NCI-H1417 (cell line): ENCODE measurements at regions not wholly inside any gene's neighbourhood (a gene's known extent, or its start where the extent isn't known, plus 50 kb on each side); places are given as distances from the start of the nearest gene placed in this dataset.

Experiments
- DNase-seq, 3 experiments: peaks; one replicate each; lab custom pipeline; 2025; lab: John Stamatoyannopoulos, UW

DNA sequence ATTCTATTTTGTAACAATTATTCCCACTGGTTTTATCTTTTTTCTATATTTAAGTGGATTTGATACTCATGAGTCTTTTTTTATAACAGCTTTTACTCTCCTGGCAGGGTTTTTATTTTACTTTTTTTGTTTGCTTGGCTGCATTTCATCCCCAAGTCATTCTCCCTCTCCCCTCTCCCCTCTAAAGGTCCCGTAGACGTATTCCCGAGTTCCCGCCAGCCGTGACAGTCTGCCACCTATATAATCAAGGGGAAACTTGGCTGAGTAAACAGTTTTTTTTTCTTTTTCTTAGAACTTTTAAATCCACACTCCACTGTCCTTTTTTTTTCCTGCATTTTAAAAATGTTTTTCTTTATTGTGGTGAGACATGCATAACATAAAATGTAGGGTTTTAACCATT lies 433.1 kb upstream of the HS6ST1 start:
- no peak for DNase-seq

DNA sequence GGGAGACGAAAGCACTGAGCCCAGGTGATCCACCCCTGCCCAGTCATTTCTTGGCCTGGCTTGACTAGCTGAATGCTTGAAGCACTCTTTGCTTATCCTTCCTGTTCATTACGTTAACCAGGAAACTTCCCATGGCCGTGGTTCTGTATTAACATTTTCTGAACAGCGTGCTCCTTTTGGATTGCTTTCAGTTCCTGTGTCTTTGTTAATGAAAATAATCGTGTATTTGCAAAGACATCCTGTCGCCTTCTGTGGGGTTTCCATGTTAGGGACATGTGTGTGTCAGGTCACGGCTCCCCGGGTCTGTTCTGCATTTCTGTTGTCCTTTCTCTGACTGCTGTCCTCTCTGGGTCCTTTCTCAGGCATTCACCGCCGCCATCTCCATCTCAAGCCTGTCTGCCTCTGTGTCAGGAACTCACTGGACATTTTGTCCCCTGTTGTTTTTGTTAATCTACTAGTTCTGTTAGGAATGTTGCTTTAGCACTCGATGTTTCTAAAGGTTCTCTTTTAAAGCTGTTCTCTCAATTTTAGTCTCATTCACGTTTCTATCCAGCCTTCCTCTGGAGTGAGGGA lies 434.1 kb upstream of the HS6ST1 start:
- no peak for DNase-seq

DNA sequence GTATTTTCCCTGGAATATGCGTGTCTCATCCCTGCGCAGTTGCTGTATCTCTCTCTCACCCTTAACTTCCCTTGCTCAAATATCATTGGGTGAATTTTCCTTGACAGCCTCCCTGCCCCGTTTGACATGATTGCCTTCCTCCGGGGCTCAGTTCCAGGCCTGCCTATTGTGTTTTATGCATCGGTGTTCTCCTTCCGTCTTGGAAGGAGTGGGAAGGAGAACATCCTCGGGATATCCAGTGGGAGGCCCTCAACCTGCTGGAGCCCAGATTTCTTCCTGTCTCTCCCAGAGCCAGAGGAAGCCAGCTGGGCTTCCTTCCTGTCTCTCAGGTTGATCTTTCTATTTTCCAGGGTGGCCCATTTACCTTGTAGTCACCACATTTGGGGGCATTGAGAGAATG lies 434.7 kb upstream of the HS6ST1 start:
- no peak for DNase-seq

DNA sequence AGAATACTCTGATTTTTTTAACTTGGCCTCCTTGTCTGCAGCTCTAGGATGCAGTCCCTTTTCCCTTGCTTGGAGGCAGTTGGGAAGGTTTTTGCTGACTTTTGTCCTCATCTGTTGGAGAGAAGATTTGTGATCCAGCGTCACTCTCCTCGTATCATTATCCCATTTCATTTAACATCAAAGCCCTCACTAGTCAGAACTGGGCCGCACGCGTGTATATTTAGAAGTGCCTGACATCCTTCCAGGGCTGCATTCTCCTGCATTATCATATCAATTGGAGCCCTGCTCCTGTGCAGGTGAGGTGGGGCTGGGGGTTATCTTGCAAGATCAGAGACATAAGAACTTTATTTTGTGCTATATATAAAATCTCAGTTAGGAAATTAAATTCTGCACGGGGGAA lies 435.1 kb upstream of the HS6ST1 start:
- DNase-seq = no peak

DNA sequence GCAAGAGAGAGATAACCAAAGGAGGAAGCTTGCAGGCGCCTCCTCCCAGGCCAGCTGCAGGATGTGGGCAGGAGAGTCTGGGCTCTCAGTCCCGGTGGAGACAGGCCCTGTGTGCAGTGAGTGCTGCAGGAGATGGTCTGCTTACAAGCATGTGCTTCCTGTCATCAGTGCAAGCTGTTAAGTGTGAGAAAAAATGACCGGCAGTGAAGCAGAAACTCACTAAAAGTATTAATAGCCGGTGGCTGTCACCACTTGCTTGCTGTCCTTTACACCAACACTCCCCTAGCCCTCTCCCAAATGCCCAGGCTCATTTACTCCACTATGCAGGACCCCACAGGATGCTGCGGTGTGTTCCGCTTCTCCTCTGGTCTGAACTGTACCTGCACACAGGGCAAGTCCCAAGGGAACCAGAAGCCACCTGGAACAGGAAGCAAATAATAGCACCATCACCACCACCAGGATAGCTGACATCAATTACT lies 435.6 kb upstream of the HS6ST1 start:
- peak in 2 of 3 experiments; percentile 2 to 33 for DNase-seq

DNA sequence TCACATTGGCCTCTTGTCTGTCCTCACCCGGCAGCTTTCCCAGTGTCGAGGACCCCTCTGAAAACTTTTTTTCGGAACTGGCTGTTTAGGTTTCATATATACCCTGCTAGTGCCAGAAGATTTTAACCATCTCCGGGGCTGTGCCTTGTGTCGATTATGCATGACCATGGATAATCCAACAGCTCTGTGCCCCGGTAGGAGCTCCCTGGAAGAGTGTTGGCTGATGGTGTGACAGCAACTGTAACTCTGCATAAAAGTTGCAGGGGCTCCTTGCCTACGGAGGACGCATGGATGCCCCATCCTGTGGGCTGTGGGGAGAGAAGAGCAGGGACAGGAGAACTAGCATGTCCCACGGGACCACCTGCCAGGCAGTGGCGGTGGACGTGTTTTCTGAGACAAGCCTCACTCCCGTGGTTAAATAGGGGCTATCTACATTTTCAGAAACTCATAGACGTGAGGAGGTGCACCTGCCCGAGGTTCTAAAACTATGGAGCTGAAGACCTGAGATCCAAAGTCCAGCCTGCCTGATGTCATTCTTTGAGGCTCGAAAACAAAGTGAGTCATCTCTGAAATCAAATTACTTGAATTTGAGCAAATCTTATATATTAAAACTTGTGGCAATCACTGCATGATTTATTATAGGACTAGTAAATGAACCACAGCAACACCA lies 437.2 kb upstream of the HS6ST1 start:
- no peak for DNase-seq

DNA sequence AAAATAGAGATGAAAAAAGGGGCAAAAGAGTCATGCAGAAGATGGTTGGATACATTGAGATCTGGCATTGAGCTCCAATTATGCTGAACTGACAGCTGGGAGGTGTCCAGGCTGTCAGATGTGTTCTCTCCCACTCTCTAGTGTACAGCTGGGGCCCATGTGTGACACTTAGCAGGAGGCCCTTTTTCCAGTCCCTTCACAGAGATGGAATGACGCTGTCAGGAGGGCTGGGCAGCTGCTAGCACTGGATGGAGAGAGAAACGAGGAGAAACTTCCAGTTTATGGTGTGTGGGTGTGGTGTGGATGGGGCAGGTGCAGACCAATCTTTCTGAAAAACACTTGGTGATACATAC lies 437.7 kb upstream of the HS6ST1 start:
- no peak for DNase-seq

DNA sequence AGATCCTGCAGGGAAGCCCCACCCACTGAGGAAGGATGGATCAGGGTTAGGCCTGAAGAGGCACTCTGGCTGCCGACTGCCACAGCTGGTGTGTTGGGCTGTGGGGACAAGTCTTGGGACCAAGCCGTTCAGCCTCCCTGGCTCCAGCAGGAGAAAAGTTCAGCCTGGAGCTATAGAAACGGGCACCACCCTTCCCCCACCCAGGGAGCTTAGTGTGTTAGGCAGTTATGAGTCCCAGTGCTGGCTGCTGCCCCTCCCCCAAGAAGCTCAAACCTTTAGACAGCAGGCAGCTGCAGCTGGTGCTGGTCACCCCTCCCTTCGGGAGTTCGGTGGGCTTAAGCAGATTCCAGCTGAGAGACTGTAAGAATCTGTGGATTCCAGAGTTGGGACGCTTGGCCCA lies 447.1 kb upstream of the HS6ST1 start:
- DNase-seq = peak in 2 of 3 experiments; percentile 3 to 6

DNA sequence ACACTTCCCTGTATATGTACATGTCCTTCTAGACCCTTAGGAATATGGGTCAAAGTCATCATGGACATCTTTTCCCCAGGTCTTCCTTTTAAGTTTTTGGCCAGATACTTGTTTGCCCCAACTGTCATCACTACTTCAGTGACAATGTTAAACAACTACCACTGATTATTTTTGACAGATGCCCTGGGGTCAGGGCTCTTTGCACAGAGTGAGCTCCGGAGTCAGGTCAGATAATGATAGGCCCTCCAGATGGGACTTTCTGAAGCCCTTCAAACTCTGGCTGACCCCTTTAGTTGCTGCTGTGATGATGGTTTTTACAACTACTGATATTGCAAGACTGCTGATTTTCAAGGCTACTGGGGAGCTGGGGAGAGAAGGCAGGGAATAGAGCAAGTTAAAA lies 449.4 kb upstream of the HS6ST1 start:
- DNase-seq = no peak

DNA sequence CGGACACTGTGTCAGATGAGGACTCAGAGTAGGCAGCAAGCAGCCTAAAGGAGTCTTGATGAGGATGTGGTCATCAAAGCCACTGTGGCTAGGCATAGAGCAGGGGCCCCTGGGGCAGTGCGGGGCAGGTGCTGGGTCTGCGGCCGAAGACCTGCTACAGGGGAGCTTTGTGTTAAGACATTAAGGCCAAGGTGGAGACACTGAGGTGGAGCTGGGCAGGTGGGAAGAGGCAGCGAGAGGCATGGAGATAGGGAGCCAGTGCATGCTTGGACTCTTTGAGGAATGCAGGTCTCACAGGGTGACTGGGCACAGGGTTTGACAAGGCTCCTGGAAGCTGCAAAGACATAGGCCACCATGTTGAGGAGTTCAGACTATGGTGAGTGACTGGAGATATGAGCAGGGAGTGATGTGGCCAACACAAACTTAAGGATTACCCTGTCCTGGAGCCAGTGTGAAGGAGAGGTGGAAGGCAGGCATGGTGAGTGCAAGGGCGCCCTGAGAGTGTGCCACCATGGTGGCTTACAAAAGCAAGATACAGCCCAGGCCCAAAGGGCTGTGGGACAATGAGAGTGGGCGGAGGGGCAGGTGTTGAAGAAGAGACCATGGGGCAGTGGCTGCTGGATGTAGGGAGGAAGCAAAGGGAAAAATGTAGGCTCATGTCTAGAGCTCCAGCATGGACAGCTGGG lies 450.9 kb upstream of the HS6ST1 start:
- DNase-seq = no peak

DNA sequence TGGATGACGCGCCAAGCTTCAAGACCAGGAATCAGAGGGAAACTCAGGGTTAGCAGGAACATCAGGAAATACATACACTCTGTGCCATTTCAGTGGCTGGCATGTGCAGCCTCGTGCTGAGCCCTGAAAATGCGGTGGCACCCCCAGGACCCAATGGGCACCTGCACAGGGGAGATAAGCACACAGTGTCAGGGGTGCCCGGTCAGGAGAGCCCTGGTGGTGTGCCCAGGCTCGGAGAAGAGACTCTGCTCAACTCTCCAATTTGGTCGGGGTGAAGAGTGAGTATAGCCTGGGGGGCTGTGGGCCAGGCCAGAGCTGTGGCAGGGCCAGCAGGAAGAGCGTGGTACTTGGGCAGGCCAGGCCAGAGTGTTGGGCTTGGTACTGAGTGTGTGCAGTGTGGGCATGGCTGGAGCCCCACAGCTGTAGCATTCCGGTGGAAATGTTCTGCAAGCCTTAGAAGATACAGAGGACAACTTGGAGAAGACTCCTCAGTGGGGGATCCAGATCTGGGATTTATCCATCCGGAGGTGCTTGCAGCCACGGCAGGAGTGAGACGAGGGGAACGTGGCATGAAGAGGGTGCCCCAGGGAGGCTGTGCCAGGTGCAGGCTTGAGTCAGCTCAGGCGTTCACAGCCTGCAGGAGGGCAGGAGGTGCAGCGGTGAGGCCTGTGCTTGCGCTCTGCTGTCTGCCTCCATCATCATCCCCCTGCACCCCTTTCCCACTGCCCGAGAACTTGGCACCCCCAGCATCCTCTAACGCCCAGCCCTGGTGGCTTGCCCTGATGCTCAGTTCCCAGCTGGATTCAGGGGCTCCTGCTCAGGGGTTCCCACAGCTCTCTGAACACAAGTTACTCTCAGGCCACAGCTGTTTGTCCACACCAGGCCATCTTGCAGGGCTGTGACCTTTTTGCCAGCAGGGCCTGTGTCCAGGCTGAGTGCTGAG lies 451.7 kb upstream of the HS6ST1 start:
- no peak for DNase-seq

DNA sequence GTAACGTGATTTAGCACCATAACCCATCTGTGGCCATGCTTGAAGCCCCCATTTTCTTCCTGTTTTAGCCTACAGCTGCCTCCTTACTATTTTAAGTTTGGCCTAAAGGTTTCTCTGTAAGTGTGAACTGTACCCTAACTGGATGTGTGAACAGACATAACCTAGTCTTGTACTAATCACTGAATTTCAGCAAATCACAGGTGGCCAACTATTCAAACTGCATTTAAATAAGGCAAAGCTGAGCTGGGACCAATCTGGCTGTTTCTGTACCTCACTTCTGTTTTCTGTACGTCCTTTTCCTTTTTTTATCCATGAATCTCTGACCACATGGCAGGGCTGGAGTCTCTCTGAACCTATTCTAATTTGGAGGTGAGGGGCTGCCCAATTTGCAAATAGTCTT lies 452.7 kb upstream of the HS6ST1 start:
- no peak for DNase-seq

DNA sequence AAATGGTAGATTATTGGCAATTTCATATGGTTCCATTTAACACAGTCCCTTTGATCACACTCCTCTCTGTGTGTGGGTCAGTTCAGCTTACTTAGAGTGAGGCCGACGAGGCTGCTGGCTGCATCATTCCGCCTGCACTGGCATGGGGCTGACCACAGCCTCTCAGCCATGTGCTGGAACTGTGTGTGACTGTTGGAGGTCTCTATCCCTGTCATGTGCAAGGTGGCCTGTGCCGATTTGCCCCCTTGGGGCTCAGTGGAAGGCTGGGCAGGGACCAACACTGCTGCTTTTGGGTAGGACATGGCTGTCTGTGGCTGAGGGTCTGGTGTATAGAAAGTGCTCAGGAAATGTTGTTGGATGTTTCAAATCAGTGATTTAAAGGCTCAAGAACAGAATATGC lies 454.0 kb upstream of the HS6ST1 start:
- no peak for DNase-seq

DNA sequence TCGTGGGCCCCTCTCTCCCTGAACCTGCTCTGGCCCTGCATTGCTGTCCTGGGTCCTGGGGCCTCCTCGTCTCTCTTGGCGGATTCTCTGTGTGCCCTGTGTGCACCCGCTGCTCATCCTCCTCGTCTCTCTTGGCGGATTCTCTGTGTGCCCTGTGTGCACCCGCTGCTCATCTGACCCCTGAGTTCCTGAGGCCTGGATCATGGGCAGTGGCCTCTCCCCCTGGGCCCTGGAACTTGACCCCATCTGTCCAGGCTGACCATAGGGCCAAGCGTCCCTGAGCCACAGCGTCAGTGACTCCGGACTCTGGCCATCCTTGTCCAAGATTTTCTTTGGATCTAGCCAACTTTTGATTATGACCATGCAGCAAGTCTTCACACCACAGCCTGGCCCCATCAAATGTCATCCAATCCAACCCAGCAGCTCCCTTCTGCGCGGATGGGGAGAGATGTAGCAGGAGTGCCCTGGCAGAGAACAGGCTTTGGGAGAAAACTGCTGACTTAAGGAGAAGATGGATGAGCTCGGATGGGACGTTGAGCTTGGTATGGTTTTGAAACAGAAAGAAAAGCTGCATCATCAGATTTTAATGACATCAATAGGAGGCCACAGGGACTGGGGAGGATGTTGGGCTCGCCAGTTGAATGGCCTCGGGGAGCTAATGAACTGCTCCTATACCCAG lies 455.1 kb upstream of the HS6ST1 start:
- DNase-seq = no peak

DNA sequence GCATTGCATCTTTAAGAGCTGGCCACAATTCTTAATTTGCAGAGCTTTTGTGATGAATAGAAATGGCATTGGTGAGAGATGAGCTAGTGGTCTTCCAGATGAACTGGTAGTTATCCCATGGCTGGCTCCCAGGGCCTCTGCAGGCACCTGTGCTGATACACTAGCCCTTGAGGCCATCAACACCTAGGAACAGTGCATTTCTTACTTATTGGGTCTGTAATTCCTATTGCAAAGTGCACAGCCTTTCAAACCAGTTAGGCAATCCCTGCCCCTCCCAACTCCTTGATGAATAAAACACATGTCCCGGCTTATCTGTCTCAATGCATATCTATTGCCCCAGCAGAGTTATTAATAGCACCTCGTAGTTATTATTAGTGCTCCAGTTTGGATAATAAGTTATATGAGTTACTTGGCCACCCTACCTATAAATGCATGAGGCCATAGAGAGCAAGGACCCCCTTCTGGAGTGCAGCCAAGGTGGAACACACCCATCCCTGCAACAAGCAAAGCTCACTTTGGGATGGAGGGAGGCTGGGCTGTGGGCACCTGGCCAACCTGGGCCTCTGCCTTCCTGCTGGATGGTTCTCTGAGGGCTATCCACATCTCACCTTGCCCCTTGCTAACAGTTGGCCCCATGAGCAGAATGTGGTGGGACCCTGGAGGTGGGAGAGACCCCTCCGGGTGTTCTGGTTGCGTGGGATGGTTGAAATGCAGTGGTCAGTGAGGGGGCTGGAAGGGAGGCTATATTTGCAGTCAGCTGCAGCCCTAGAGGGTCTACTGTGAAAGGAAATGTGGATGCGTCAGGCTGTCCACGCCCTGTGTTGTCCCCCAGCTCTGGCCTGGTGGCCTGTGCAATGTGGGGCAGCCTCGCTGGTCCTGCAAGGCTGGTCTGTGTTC lies 455.9 kb upstream of the HS6ST1 start:
- no peak for DNase-seq

DNA sequence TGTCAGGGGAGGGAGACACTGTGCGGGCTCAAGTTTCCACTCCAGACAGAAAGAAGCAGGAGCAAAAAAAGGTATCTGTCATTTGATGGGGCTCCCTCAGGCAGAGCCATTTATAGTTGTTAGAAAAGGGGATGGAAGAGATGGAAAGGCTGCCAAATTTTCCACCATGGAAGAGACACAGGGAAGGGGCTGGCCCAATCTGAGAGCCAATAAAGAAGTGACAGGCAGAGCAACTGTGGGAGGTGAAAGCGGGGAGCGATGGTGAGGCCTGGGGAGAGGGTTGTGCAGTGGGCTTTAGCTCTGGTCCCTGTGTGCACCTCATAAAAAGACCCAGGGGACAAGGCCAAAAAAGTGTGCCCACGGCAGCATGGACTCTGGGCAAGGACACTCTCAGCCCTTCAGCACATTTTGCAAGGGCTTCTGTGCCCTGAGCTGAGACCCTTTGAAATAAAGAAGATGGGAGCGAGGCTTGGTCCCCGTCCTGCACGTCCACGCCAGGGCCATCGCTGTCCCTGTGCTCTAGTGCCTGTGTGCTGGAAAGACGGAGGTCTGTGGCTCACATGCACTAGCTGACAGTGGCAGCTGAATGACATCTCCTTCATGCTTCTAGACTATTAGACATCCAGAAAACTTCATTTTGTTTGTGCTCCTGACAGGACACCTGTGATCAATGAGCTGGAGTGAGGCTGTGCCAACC lies 456.7 kb upstream of the HS6ST1 start:
- DNase-seq = no peak

DNA sequence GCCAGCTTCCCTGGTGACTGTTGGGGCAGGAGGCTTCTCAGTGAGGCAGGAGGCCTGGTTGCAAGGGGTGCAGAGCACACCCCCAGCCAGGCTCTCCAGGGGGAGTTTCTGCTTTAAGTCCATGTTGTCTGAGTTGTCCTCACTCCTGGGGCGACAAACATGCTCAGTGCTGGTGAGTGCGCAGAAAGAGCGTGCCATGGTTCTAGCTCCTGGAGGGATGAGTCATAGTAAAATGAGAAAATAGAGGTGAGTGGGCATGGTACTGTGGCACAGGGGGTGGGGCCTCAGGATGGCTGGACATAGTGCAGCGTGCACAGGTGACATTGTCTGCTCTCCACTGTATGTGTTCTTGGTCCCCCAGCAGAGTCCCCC lies 457.2 kb upstream of the HS6ST1 start:
- DNase-seq = no peak

DNA sequence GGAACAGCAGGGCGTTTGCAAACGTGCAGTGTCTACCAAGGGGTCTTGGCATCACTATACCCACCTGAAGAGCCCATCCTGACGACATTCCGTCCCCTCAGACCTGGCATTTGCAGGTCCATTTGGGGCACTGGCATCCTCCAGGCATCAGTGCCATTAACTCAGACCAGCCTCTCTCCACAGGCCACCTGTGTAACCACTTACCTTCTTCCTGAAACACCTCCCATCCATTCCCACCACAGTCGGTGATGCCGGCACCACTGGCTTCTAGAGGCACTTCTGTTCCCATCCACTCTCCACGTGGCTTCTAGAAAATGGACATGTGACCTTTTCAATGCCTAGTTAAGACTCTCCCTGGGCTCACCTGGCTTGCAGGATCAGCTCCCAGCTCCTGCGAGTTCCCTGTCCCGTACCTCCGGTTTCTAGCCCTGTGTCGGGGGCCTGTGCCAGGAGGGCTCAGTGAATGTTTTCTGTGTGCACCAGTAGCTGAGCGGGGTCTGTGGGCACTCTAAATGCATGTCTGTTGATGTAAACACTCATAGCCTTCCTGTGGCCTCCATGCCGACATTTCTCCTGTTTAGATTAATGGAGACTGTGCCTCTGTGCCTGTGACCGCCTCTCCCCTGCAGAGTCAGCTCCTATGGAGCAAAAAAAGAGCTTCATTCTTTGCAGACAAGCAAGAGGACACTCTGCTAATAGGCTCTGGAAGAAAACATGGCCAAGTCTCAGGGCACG lies 458.0 kb upstream of the HS6ST1 start:
- no peak for DNase-seq

DNA sequence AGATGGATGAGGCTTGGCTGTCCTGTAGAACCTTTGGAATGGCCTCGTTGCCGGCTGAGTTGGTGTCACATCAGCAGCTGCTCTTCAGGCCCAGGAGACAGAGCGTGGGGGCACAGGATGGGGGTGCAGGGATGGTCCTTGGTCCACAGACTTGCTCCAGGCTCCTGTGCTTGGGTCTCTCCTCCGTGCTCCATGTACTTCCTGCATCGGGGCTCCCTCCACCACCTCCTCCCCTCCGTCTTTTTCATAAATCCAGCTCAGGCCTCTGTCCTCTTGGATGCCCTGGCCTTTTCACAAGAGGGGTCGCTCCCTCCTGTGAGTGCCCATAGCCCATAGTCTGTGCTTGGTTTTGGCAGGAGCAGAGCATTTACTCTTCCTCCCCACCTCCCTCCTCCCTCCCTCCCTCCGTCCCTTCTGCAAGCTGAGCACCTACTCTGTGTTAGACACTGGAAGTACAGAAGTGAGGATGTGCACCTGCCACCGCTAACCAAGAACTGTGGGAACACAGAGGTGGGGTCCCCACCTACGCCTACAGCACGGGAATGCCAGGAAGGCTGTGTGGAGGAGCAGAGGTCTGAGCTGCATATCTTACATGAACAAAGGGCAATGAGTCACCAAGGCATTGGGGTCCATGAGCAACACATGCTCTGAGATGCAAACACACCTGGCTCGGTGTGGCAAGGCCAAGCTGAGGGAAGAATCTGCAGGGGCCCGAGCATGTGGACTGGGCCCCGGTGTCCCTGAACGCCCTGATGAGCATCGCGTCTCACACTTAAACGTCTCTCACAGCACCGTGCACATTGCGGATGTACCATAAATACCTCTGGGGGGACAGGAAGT lies 458.7 kb upstream of the HS6ST1 start:
- no peak for DNase-seq
